AG10803 (cell line): ENCODE measurements at regions not wholly inside any gene's neighbourhood (a gene's known extent, or its start where the extent isn't known, plus 50 kb on each side); places are given as distances from the start of the nearest gene placed in this dataset.
"Not testable (repeated sequence)": the region's sequence is repeated elsewhere in the genome, so short reads cannot be mapped to it uniquely, and the experiment has no call there.

Experiments
- DNase-seq: peaks from one replicate; pipeline ENCODE4 v3.0.0; 2010; ENCODE audit warnings: low read depth
- H3K4me3 ChIP-seq: 2 replicates; pipeline ENCODE4 v1.5.1; 2011; ENCODE audit warnings: mild to moderate bottlenecking, low read length, control low read depth
- TF ChIP-seq, protein P1 (sequence below): conservative IDR thresholded peaks from 2 replicates; pipeline ENCODE4 v1.5.1; 2011; ENCODE audit warnings: mild to moderate bottlenecking, low read length, control low read depth, inconsistent platforms

DNA sequence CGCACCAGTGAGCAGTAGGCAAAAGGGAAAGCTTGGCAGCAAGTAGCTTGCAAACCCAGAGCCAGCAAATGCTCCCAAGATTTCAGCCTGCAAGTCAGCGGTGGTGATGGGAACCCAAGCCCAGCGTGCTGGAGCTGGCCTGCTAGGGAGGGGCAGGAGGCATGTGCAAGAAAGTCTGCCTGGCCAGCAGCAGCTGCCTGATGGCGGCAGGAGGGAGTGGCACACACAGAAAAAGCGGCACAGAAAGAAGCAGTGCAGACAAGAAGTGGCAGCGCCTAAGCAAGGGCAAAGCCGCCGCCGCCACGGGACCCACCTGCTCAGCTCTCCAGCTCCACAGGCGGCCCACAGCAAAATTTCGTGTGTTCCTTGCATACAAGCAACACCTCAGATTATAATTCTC lies 1206.5 kb upstream of the PABPC4L start:
- TF ChIP-seq, protein P1, sequence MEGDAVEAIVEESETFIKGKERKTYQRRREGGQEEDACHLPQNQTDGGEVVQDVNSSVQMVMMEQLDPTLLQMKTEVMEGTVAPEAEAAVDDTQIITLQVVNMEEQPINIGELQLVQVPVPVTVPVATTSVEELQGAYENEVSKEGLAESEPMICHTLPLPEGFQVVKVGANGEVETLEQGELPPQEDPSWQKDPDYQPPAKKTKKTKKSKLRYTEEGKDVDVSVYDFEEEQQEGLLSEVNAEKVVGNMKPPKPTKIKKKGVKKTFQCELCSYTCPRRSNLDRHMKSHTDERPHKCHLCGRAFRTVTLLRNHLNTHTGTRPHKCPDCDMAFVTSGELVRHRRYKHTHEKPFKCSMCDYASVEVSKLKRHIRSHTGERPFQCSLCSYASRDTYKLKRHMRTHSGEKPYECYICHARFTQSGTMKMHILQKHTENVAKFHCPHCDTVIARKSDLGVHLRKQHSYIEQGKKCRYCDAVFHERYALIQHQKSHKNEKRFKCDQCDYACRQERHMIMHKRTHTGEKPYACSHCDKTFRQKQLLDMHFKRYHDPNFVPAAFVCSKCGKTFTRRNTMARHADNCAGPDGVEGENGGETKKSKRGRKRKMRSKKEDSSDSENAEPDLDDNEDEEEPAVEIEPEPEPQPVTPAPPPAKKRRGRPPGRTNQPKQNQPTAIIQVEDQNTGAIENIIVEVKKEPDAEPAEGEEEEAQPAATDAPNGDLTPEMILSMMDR, result no peak
- DNase-seq, result no peak
- H3K4me3 ChIP-seq, result no peak overlapping the region

DNA sequence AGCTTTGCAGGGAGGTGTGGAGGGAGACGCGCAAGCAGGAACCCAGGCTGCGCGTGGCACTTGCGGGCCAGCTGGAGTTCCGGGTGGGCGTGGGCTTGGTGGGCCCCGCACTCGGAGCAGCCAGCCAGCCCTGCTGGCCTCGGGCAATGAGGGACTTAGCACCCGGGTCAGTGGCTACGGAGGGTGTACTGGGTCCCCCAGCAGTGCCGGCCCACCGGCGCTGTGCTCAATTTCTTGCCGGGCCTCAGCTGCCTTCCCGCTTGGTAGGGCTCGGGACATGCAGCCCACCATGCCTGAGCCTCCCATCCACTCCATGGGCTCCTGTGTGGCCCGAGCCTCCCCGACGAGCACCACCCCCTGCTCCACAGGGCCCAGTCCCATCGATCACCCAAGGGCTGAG lies 1205.0 kb upstream of the PABPC4L start:
- DNase-seq, H3K4me3 ChIP-seq: not testable (repeated sequence)

DNA sequence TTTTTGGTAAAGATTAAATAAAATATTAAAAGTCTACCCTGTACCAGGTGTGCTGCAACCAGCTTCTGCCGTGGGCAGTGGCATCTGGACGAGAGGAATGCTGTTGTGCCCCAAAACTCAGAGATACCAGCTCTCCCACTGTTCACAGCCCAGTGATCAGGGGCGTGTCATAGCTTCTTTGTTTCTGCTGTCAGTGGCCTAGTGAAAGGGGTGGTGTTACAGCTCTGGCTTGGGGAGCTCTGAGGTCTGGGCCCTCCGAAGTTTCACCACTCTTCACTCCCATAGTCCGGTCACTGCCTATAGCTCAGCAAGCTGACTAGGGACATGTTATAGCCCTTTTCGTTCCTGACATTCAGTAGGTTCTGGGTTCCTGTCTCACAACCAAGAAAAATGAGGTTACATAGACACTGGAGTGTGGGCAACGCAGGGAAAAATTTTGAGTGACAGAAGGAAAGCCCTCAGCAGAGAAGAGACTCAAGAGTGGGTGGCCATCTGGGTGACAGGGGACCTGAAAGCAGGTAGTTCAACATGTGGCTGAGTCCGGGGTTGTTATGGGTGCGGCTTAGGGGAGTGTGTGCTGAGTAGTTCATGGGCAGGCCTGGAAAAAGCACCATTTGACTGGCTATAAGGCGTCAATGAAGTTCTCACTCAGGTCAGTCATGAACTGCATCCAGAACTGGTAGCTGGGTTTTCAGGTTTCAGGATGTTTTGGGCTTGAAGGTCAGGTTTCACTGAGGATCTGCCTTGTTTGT lies 1184.4 kb upstream of the PABPC4L start:
- H3K4me3 ChIP-seq, result no peak overlapping the region
- TF ChIP-seq, protein P1, result no peak
- DNase-seq, result no peak

DNA sequence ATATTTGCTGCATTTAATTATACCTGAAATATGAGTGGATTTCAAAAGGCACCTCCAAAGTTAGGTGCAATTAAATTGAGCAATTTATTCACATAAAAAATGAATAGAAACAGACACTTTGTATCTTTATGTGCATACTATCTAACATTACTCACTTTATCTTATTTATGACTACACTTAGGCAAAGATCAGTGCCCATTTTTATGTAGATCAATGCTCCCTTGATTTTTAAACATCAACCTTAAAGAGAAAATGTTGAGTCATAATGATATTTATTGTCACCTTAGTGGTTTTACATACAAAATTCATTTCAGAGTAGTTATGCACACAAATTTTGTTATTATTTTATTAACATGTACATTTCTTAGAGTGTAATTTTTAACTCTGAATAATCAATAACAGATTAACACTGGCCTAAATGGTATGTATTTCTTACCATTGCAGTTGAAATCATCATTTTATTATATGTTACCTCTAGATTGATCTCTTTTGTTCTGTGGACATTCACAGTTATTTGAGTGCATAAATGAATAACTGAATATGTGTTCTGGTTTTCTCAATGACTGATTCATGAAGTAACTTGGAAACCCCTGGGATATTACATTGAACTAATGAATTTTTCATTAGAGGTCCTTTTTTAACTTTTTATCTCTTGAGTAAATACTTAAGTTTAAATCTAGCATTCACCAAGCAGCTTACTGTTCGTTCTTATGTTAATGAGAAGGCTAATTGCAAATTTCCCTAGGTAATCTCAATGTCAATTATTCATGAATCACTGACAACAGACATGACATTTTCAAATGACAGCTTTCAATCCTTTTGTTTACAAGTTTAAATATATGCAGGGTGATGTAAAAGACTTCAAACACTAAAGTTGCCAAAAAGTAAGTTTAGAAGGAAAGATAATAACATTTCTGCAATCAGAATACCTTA lies 1182.0 kb upstream of the PABPC4L start:
- TF ChIP-seq, protein P1, result no peak
- DNase-seq, result no peak
- no peak overlapping the region for H3K4me3 ChIP-seq

DNA sequence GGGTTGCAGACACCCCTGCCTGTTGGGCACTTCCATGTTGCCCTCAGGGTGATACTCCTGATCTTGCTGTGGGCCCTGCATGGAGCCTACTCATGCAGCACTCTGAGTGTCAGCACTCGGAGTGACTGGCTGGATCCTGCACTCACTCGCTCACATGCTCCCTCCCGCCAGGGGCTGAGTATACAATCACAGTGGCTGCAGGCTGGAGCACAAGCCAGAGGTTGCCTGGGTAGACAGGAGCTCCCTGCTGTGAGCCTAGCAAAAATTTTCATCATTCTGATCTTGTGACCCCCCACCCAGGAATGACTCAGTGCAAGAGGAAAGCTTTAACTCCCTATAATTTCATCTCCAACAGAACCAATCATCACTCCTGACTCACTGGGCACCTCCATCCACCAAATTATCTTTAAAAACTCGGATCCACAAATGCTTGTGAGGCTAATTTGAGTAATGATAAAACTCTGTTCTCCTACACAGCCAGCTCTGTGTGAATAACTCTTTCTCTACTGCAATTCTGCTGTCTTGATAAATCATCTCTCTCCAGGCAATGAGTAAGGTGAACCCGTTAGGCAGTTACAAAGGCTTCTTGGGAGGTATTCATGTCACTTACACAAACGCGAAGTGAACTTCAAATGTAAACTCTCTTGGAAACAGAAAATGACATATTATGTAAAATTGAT lies 1180.8 kb upstream of the PABPC4L start:
- no peak overlapping the region for H3K4me3 ChIP-seq
- TF ChIP-seq, protein P1, result no peak
- no peak for DNase-seq

DNA sequence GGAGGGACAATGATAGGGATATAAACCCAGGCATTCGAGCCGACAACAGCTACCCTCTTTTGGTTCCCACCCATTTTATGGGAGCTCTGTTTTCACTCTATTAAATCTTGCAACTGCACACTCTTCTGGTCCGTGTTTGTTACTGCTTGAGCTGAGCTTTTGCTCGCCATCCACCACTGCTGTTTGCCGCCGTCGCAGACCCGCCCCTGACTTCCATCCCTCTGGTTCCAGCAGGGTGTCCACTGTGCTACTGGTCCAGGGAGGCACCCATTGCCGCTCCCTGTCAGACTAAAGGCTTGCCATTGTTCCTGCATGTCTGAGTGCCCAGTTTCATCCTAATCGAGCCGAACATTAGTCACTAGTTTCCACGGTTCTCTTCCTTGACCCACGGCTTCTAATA lies 1170.5 kb upstream of the PABPC4L start:
- H3K4me3 ChIP-seq, result no peak overlapping the region
- TF ChIP-seq, protein P1, result no peak
- no peak for DNase-seq

DNA sequence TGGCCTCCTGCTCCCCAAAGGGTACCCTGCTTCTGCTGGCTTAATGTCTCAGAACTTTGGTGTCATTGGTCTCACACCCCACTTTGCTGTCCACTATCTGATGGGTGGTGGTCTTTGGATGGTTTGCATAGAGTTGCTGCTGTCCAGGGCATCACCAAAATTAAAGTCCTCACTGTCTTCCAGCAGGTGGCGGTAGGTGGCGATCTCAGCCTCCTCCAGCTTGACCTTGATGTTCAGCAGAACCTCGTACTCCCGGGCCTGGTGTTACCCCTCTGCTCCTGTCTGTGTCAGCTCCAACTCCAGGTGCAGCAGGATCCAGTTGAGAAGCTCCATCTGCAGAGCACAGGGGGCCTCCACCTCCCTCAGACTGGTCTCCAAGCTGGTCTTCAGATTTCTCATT lies 1169.5 kb upstream of the PABPC4L start:
- DNase-seq, result no peak
- TF ChIP-seq, protein P1, result no peak
- H3K4me3 ChIP-seq, result no peak overlapping the region
